WTC11 (cell line): ENCODE measurements at regions not wholly inside any gene's neighbourhood (a gene's known extent, or its start where the extent isn't known, plus 50 kb on each side); places are given as distances from the start of the nearest gene placed in this dataset.

Experiments used
- ATAC-seq: fragments of 200-7000 bp; cut with Tn5 transposase; 2 replicates; pipeline ENCODE4 v1.10.0; 2021; ENCODE audit warnings: mild to moderate bottlenecking, moderate library complexity
- CTCF ChIA-PET: fragments of 300-600 bp; sonication (Branson Sonifier 250); formaldehyde crosslinking; loops from one replicate; lab custom pipeline; 2021; ENCODE audit warnings: antibody characterized with exemption; lab: Charles Lee
- POLR2A ChIA-PET: fragments of 350-600 bp; sonication (Branson Sonifier 250); formaldehyde crosslinking; loops from one replicate; lab custom pipeline; 2021; ENCODE audit warnings: antibody characterized with exemption; lab: Charles Lee
- DNase-seq: peaks from one replicate; pipeline ENCODE4 v3.0.0; 2021; ENCODE audit warnings: low spot score
- H3K27ac Mint-ChIP-seq: 2 replicates; pipeline ENCODE4 v1.8.0; 2021; ENCODE audit warnings: mixed read lengths
- H3K27me3 Mint-ChIP-seq: 2 replicates; pipeline ENCODE4 v1.8.0; 2021; ENCODE audit warnings: low read depth, mild to moderate bottlenecking, moderate library complexity, mixed read lengths
- H3K36me3 Mint-ChIP-seq: 2 replicates; pipeline ENCODE4 v1.8.0; 2021; ENCODE audit warnings: mixed read lengths
- H3K4me1 Mint-ChIP-seq: 2 replicates; pipeline ENCODE4 v1.8.0; 2022; ENCODE audit warnings: mixed read lengths
- H3K4me3 Mint-ChIP-seq: 2 replicates; pipeline ENCODE4 v1.8.0; 2021; ENCODE audit warnings: mild to moderate bottlenecking, moderate library complexity, mixed read lengths
- H3K9me3 Mint-ChIP-seq: 2 replicates; pipeline ENCODE4 v1.8.0; 2021; ENCODE audit warnings: mixed read lengths
- ARID4B ChIP-seq: sonication (generic); formaldehyde crosslinking; IDR thresholded peaks from 2 replicates; pipeline ENCODE4 v1.8.0; 2023; ENCODE audit warnings: missing genetic modification reagents, mild to moderate bottlenecking, borderline replicate concordance
- E2F1 ChIP-seq: sonication (generic); formaldehyde crosslinking; IDR thresholded peaks from 2 replicates; pipeline ENCODE4 v1.8.0; 2022; ENCODE audit warnings: mild to moderate bottlenecking, missing genetic modification reagents
- FOXJ3 ChIP-seq: sonication (generic); formaldehyde crosslinking; IDR thresholded peaks from 2 replicates; pipeline ENCODE4 v1.9.0; 2021; ENCODE audit warnings: missing genetic modification reagents, mild to moderate bottlenecking, borderline replicate concordance
- NR3C1 ChIP-seq: sonication (generic); formaldehyde crosslinking; conservative IDR thresholded peaks from 2 replicates; pipeline ENCODE4 v1.8.1; 2023; ENCODE audit warnings: low read depth, mild to moderate bottlenecking, missing genetic modification reagents
- OVOL2 ChIP-seq: fragments of 250-450 bp; sonication (Bioruptor Pico); IDR thresholded peaks from 2 replicates; pipeline ENCODE4 v1.9.0; 2021; ENCODE audit warnings: mild to moderate bottlenecking, borderline replicate concordance
- RELA ChIP-seq: sonication (generic); formaldehyde crosslinking; IDR thresholded peaks from 2 replicates; pipeline ENCODE4 v1.8.1; 2022; ENCODE audit warnings: missing genetic modification reagents, mild to moderate bottlenecking, borderline replicate concordance
- TCF7 ChIP-seq: sonication (generic); formaldehyde crosslinking; IDR thresholded peaks from 2 replicates; pipeline ENCODE4 v1.8.0; 2022; ENCODE audit warnings: mild to moderate bottlenecking, low read depth, missing genetic modification reagents, moderate library complexity
- TEAD1 ChIP-seq: sonication (generic); formaldehyde crosslinking; IDR thresholded peaks from 2 replicates; pipeline ENCODE4 v1.8.0; 2022; ENCODE audit warnings: mild to moderate bottlenecking, missing genetic modification reagents
- ZNF317 ChIP-seq: sonication (generic); formaldehyde crosslinking; IDR thresholded peaks from 2 replicates; pipeline ENCODE4 v1.8.1; 2023; ENCODE audit warnings: low read depth, mild to moderate bottlenecking, moderate library complexity, missing genetic modification reagents, borderline replicate concordance
- ZNF423 ChIP-seq: fragments of 250-450 bp; sonication (Bioruptor Pico); IDR thresholded peaks from 2 replicates; pipeline ENCODE4 v2.1.2; 2022; ENCODE audit warnings: mild to moderate bottlenecking, moderate library complexity
- TF ChIP-seq, protein P1 (sequence below): sonication (generic); formaldehyde crosslinking; IDR thresholded peaks from 2 replicates; pipeline ENCODE4 v1.8.1; 2022; ENCODE audit warnings: missing genetic modification reagents, borderline replicate concordance
- TF ChIP-seq, protein P2 (sequence below): sonication (generic); formaldehyde crosslinking; IDR thresholded peaks from 2 replicates; pipeline ENCODE4 v1.8.1; 2023; ENCODE audit warnings: mild to moderate bottlenecking, missing genetic modification reagents
- TF ChIP-seq, protein P3 (sequence below): sonication (generic); formaldehyde crosslinking; conservative IDR thresholded peaks from 2 replicates; pipeline ENCODE4 v1.8.1; 2023; ENCODE audit warnings: mild to moderate bottlenecking, low read depth, missing genetic modification reagents, moderate library complexity
- TF ChIP-seq, protein P4 (sequence below): fragments of 250-450 bp; sonication (Bioruptor Pico); IDR thresholded peaks from 2 replicates; pipeline ENCODE4 v1.9.0; 2021; ENCODE audit warnings: mild to moderate bottlenecking

DNA sequence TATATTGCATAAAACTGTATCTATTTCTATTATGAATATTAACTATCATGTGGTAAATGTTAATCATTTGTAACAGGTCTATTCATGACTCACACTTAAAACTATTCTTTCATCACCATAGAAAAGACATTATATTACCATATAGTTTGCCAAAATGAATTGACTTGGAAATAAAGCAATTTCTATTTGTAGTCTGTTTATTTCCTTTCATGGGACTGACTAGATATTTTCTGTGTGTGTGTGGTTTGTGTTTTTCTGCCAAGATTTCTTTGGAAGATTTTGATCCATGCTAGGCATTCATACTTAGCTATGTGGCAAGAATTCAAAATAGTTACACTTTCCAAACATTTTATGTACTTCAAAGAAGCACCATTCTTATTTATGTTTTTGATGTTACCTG lies 522.5 kb upstream of the AGTR1 start:
- Mint-ChIP-seq H3K27me3 (no peaks in the 10 kb centered on the region), H3K27ac (no peak overlapping the region), H3K9me3 (no peaks in the 10 kb centered on the region), H3K4me1 (peaks cover 4% of the 10 kb centered on the region), H3K36me3 (no peaks in the 10 kb centered on the region), H3K4me3 (no peak overlapping the region)
- ChIA-PET CTCF (no interaction called here), POLR2A (no interaction called here)
- no peak for DNase-seq
- no peak for ATAC-seq
- TF ChIP-seq, protein P1, sequence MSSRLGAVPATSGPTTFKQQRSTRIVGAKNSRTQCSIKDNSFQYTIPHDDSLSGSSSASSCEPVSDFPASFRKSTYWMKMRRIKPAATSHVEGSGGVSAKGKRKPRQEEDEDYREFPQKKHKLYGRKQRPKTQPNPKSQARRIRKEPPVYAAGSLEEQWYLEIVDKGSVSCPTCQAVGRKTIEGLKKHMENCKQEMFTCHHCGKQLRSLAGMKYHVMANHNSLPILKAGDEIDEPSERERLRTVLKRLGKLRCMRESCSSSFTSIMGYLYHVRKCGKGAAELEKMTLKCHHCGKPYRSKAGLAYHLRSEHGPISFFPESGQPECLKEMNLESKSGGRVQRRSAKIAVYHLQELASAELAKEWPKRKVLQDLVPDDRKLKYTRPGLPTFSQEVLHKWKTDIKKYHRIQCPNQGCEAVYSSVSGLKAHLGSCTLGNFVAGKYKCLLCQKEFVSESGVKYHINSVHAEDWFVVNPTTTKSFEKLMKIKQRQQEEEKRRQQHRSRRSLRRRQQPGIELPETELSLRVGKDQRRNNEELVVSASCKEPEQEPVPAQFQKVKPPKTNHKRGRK (CRISPR knock-in tag) = no peak

DNA sequence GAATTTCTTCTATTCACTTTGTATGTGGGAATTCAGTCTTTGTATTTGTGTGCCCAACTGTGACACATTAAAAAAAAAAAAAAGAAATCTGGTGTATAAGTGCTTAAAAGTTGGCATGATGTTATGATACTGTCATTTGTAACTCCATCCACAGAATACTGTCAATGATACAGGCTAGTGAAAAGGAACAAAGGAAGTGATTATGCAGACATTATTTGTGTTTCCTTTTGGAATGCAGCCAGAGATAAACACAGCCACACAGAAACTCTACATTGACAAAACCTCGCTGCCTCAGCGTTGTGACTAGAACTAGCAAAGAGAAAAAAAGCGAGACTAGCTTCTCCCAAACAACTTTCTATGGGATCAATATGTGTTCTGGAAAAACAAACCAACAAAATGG lies 519.2 kb upstream of the AGTR1 start:
- H3K27ac Mint-ChIP-seq = no peak overlapping the region
- ATAC-seq = no peak

DNA sequence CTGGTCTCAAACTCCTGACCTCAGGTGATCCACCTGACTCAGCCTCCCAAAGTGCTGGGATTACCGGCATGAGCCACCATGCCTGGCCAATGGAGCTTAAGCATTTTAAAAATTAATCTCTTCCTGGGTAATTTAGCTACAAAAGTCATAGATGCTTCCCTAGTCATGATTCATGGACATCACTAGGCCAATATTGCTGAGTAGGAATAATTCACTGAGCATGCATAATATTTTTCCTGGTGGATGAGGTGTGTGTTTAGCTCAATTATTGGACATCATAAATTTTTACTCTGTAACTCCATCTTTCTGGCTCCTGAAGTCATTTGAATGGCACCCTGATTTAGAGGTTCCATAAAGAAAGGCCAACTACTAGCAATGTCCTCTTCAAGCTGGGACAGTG lies 512.9 kb upstream of the AGTR1 start:
- CTCF ChIA-PET = interaction anchor here (1.5 kb wide), 1 partner anchor 18 kb away, joined by 3 read pairs; no protein-coding TSS in a partner anchor
- ATAC-seq (no peak), DNase-seq (no peak)
- Mint-ChIP-seq H3K27me3 (no peaks in the 10 kb centered on the region), H3K9me3 (no peaks in the 10 kb centered on the region), H3K4me3 (no peak overlapping the region), H3K27ac (no peak overlapping the region), H3K4me1 (no peaks in the 10 kb centered on the region), H3K36me3 (no peaks in the 10 kb centered on the region)
- POLR2A ChIA-PET = no interaction called here
- TF ChIP-seq ZNF317 (CRISPR knock-in tag) = no peak
- TF ChIP-seq, protein P2, sequence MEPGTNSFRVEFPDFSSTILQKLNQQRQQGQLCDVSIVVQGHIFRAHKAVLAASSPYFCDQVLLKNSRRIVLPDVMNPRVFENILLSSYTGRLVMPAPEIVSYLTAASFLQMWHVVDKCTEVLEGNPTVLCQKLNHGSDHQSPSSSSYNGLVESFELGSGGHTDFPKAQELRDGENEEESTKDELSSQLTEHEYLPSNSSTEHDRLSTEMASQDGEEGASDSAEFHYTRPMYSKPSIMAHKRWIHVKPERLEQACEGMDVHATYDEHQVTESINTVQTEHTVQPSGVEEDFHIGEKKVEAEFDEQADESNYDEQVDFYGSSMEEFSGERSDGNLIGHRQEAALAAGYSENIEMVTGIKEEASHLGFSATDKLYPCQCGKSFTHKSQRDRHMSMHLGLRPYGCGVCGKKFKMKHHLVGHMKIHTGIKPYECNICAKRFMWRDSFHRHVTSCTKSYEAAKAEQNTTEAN (CRISPR knock-in tag) = no peak
- no peak for TF ChIP-seq ARID4B (CRISPR knock-in tag)
- TF ChIP-seq, protein P3, sequence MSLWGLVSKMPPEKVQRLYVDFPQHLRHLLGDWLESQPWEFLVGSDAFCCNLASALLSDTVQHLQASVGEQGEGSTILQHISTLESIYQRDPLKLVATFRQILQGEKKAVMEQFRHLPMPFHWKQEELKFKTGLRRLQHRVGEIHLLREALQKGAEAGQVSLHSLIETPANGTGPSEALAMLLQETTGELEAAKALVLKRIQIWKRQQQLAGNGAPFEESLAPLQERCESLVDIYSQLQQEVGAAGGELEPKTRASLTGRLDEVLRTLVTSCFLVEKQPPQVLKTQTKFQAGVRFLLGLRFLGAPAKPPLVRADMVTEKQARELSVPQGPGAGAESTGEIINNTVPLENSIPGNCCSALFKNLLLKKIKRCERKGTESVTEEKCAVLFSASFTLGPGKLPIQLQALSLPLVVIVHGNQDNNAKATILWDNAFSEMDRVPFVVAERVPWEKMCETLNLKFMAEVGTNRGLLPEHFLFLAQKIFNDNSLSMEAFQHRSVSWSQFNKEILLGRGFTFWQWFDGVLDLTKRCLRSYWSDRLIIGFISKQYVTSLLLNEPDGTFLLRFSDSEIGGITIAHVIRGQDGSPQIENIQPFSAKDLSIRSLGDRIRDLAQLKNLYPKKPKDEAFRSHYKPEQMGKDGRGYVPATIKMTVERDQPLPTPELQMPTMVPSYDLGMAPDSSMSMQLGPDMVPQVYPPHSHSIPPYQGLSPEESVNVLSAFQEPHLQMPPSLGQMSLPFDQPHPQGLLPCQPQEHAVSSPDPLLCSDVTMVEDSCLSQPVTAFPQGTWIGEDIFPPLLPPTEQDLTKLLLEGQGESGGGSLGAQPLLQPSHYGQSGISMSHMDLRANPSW (CRISPR knock-in tag) = no peak

More for the DNA sequence above, 519.2 kb upstream of the AGTR1 start:
- ChIA-PET CTCF (no interaction called here), POLR2A (no interaction called here)
- H3K4me1 Mint-ChIP-seq = peaks cover 4% of the 10 kb centered on the region
- H3K27me3 Mint-ChIP-seq = no peaks in the 10 kb centered on the region
- TF ChIP-seq E2F1 (CRISPR knock-in tag) (no peak), TCF7 (CRISPR knock-in tag) (no peak), RELA (CRISPR knock-in tag) (no peak), OVOL2 (CRISPR knock-in tag) (no peak), NR3C1 (no peak), TEAD1 (CRISPR knock-in tag) (no peak), ZNF423 (CRISPR knock-in tag) (no peak), FOXJ3 (no peak)
- TF ChIP-seq, protein P4, sequence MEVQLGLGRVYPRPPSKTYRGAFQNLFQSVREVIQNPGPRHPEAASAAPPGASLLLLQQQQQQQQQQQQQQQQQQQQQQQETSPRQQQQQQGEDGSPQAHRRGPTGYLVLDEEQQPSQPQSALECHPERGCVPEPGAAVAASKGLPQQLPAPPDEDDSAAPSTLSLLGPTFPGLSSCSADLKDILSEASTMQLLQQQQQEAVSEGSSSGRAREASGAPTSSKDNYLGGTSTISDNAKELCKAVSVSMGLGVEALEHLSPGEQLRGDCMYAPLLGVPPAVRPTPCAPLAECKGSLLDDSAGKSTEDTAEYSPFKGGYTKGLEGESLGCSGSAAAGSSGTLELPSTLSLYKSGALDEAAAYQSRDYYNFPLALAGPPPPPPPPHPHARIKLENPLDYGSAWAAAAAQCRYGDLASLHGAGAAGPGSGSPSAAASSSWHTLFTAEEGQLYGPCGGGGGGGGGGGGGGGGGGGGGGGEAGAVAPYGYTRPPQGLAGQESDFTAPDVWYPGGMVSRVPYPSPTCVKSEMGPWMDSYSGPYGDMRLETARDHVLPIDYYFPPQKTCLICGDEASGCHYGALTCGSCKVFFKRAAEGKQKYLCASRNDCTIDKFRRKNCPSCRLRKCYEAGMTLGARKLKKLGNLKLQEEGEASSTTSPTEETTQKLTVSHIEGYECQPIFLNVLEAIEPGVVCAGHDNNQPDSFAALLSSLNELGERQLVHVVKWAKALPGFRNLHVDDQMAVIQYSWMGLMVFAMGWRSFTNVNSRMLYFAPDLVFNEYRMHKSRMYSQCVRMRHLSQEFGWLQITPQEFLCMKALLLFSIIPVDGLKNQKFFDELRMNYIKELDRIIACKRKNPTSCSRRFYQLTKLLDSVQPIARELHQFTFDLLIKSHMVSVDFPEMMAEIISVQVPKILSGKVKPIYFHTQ (CRISPR knock-in tag) = no peak
- no peak for DNase-seq
- H3K4me3 Mint-ChIP-seq = no peak overlapping the region
- no peaks in the 10 kb centered on the region for H3K9me3 Mint-ChIP-seq
- H3K36me3 Mint-ChIP-seq = no peaks in the 10 kb centered on the region
